GM21515 (cell line): ENCODE measurements at regions not wholly inside any gene's neighbourhood (a gene's known extent, or its start where the extent isn't known, plus 50 kb on each side); places are given as distances from the start of the nearest gene placed in this dataset.
"Not testable (repeated sequence)": the region's sequence is repeated elsewhere in the genome, so short reads cannot be mapped to it uniquely, and the experiment has no call there.

Experiments used
- ATAC-seq: cut with Tn5 transposase; IDR thresholded peaks from one replicate; pipeline ENCODE4 v1.9.1; 2021; ENCODE audit not compliant: unreplicated experiment

DNA sequence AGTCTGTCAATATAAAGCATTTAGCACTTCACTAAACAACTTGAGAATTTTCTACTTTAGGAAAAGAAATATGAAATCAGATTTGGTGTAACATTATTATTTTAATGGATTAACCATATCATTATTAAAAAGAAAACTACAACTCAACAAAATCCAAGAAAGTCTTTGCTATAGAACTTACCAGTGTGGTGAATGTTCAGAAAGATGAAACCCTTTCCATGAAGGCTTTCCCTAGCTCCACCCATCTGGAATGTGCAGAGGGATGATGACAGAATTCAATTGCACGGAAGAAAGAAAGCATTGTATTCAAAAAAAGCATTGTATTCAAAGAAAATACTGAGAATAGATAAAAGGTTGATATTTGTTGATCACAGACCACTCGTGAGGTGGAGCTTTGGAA is 328.6 kb upstream of the NUDT12 start:
- ATAC-seq = no peak

DNA sequence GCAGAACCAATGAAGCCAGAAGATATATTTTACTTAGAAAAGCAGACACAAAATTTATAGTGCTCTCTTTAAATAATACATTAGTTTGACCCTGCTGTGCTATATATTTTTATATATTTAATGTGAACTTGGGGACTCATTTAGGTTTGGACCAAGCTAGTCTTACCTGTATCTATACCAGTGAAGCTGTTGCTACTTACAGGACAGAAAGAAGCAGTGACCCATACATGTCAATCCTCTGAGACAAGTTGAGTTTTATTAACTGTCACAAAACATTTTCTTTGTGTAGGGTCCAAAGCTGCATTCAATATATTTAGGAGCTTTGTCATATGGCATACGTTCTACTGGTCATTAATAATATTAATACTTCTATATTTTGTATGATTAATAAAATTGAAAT is 327.7 kb upstream of the NUDT12 start:
- ATAC-seq = no peak

DNA sequence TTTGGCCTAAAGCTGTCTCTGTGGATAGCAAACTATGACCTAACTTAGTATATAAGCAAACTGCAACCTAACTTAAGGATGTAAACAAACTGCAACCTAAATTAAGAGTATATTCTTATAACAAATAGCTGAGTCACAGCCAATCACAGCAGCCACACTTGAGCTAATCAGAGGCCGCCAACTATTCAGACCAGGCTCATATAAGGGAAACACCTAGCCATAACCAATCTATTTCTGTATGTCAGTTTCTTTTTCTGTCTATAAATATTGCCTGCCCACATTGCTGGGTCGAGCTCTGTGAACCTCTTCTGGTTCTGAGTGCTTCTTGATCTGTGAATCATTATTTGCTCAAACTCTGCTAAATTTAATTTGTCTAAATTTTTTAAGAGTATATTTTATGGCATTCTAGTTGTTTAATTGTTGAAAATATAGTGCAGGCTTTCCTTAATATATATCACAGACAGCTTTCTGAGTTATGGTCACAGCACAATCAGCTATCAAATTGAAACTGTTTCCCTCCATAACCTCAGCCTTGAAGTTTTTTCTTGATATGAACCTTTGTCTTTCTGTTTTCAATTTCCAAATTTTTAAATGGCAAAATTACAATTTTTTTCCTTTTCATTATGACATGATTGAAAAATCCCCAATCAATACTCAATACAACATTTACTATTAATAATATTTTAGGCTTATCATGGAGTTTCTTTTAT is 327.1 kb upstream of the NUDT12 start:
- peak; percentile 62 for ATAC-seq

DNA sequence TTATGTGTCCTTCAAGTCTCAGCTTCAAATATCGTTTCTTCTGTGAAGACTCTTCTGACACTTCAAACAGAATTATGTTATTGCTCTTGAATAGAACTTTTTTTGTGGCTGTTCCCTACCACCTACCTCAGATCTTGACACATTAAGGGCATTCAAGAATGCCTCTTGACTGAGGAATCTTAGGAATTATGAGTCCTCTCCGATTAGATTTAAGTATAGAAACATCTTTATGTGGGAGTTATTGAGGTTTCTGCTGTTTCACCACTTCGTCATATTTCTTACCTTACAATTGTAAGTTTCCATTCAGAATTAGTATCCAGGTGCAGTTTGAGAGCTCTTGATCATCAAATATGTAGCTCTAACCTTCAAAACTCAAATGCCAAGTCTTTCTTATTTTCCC is 324.2 kb upstream of the NUDT12 start:
- ATAC-seq = no peak

DNA sequence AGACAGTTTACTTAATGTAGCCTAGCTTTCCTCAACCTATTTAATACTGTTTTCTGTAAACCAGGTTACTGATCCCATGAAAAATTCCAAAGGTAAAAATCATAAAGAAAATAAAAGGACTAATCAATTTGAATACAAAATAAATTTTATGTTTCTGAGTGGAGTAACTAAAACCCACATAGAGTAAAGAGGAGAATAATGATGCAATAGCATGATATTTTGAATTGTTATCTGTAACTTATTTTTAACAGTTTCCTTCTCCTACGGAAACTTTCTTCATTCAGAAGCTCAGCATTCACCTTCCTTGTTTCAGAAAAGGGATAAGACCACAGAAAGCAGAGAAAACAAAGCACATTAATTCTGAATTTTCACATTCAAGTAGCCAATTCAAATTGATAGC is 320.6 kb upstream of the NUDT12 start:
- ATAC-seq = no peak

DNA sequence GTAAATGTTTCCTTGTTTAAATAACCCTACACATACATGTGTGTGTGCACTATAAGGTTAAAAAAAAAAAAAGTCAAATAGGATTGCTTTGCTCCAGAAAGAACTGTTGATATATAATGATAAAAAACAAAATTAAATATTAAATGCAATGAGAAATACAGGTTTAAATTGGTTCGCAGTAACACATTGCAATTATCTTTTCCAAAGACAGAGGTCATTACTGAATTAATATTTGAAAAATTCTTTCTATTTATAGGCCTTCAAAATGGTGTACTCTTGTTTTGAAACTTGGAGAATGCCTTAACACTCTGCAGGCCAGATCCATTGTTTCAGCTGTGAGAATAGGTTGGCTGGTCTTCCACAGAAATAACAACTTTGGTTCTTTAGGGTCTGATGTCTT is 319.0 kb upstream of the NUDT12 start:
- no peak for ATAC-seq

DNA sequence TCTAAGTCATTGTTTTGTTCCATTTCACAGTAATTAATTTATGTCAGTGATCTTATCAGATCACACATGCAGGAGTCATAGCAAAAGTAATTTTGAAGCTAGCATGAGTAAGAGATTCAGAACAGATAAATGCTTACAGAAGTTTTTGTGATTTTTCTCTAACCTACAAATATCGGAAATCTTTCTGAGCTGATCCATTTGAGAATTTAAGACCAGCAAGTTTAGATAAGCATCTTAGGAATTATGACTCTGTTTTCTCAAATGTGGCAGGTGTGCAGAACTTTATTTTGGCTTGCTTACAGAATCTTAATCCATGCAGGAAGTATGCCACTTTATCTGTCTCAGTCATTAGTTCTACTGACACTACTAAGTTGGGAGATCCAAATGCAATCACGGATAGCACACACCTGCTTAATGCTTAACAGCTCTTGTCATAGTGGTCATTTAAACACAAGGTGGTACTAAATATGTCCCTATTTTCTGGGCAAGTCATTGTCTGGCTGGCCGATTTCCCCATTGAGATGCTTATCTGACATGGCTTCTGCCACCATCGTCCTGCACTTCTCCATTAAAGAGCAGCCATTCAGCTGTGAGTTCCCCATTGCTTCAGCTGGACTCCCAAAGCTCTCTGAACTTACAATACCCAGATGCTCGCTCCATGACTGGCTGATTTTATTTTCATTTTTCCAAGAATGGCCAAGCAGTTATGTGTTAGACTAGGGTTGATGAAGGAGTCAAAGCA is 305.4 kb upstream of the NUDT12 start:
- no peak for ATAC-seq

DNA sequence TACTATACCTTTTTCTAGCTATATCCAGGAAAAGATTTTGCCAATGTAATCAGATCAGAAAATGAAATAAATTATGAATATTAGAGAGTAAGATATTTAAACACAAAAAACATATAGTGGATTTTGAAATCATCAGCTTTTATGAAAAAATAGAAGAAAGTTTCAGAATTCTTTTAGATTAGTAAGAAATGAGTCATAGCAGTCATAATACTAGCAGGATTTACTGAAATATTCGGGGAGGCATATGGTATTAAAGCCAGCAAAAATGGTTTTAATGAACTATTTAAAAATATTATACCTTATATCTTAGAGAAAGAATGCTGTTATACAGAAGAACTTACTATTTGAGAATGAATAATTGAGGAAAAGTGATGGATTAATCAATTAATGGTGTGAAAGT is 303.6 kb upstream of the NUDT12 start:
- no peak for ATAC-seq

DNA sequence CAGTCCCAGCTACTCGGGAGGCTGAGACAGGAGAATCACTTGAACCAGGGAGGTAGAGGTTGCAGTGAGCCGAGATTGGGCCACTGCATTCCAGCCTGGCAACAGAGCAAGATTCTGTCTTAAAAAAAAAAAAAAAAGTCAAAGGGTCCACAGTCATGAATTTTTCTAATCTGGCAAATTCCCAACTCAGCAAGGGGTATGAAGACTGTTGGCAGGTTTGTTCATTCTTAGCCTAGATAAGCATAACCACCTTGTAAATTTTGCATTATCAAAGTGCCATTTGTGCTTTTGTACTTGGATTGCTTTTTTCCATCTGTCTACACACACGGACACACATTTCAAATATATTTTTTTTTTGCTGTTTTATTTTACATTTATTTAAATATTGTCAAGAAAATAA is 299.8 kb upstream of the NUDT12 start:
- no peak for ATAC-seq

DNA sequence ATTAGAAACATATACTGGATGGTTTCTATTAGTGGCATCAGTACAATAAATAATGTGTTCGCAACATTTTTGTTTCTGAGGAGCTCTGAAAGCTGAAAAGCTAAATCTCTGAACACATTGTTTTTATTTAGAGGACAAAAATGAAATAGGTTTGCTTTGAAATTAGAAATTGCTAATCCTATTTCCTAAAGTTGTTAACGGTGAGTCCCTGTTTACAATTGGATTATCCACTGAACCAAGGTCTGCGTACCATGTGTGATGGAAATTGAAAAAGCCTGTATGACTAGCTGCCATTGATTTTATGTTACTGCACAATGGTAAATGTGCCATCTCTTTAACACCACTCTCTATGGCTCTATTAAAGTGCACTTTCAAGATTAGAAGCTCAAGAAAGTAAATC is 297.7 kb upstream of the NUDT12 start:
- ATAC-seq = no peak

DNA sequence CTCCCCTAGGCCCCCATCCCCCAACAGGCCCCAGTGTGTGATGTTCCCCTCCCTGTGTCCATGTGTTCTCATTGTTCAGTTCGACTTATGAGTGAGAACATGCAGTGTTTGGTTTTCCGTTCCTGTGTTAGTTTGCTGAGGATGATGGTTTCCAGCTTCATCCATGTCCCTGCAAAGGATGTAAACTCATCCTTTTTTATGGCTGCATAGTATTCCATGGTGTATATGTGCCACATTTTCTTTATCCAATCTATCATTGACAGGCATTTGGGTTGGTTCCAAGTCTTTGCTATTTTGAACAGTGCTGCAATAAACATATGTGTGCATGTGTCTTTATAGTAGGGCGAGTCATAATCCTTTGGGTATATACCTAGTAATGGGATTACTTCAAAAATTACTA is 295.8 kb upstream of the NUDT12 start:
- ATAC-seq = not testable (repeated sequence)

DNA sequence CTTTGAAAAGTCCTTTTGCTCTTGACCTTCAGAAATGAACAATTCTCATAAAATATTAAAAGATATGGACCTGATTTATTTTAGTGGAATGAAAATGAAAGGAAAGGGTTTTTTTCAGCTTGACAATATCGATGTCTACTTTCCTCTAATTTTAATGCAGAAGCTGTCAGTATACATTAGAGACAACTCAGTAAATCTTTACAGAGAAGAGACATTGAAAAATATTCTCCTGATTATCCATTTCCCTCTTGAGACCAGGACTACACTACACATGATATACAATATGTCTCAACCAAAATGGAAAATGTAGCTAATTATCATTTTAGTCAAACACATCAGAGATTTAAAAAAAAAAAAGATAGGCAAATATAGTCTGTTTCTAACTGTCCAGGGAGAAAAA is 288.5 kb upstream of the NUDT12 start:
- no peak for ATAC-seq

DNA sequence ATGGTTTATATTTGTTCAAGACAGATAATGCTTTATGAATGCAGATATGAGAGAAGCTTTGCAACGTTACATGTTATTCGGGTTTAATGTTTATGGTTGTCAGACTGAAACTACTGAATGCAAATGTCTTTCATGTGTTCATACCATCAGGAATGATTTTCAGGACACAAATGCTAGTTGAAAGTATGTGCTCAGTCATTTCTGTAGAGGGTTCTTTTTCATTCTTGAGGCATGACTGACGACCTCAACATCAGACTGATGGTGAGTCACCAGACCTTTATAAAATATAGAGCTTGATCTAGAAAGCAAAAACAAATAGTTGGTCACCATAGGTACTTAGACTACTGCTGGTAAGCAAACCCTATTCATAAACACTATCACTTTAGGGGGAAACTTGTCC is 287.3 kb upstream of the NUDT12 start:
- ATAC-seq = no peak

DNA sequence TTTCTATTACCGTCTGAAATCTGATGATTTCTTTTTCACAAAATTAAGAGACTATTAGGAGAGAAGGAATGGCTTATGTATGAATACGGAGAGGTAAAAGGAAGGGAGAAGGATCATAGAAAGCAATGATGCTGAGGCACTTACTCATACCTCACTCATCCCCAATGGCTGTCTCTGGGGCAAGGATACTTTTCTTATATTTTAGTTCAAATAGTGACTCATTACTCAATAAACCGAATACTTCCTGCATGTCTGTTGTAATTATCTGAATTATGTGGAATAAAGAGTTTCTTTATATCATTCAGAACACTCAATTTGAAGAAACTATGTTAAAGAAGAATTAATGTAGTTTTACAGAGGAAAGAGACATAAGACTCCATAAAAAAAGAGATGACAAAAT is 284.5 kb upstream of the NUDT12 start:
- ATAC-seq = no peak

DNA sequence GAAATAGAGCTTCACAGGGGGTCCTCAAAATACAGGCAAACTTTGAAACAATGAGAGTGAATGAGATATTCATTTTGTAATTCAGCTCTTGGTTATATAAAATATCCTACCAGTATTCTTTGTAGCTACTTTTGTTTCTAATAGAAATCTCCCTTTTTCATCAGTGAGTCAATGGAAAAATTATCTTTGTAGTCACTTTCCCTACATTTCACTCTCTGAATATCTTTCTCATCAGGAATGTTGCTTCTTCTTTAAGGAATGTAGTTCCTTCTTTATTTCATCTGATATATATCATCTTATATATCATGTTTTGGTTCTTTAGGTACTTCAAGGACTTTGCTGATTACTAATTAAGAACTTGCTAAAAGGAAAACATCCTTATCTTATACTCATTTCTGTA is 280.3 kb upstream of the NUDT12 start:
- ATAC-seq = no peak

DNA sequence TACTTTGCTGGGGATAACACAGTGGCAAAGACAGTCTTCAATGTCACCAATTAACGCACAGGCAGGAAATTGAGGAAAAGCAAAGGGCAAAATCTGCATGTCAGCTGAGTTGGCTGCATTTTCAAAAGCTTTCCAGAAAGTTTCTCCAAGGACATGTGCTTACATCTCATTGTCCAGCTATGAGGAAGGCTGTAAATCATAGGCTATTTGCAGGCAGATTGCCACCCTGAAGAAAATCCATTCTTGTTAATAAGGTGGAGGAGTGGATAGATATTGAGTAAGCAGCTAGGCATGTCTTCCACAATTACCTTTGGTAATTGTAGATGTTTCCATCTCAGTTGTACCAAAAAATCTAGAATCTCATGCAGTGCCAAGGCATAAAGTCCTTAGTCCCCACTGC is 278.0 kb upstream of the NUDT12 start:
- no peak for ATAC-seq

DNA sequence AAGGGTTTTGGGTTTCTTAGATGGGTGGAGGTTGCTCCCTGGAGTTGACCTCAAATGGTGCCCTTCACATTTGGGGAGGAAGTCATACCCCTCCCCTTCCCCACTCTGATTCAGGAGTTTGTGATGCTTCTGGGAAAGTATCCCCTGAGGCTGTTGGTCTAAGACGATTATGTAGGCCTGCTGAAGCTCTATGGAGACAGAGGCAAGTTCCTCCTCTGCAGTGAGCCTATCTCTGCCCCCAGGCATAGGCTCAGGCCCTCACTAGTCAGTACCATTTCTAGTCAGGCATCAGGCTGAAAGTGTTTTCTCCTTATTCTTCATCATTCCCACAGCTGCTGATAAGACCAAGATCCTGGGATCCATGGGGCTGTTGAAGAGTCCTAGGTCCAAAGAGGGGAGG is 271.6 kb upstream of the NUDT12 start:
- ATAC-seq = no peak

DNA sequence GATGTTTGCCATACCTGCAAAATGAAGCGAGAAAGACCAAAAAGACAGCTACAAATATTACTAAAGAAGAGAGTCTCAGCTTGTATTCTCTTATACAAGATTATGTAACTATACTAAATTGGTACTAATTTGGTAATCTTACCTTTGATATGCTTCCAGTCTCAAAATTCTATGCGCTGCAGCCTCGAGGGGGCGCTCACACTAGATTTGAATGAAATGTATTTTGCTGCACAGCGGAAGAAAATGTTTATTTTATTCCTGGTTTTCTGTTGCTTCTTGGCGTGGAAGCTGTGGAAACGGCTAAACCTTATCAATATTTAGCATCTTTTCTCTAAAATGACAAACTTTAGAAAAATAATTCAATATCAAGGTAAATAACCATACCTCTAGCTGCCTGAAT is 267.0 kb upstream of the NUDT12 start:
- no peak for ATAC-seq

DNA sequence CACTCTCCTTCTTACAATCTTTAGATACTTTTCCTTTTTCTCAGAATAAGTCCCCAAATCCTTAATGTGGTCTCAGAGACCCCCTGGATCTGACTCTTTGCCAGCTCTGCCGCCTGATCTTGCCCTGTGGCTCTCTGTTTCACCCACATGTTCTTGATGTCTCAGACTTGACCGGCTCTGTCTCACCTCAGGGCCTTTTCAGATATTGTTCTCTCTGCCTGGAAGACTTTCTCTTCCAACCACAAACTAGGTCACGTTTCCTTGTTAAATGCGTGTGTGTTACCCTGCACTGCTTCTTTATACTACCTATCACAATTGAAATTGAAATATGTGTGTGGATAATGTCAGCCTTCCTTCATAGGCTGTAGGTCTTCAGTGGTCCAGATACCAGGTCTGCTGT is 265.4 kb upstream of the NUDT12 start:
- ATAC-seq = no peak

DNA sequence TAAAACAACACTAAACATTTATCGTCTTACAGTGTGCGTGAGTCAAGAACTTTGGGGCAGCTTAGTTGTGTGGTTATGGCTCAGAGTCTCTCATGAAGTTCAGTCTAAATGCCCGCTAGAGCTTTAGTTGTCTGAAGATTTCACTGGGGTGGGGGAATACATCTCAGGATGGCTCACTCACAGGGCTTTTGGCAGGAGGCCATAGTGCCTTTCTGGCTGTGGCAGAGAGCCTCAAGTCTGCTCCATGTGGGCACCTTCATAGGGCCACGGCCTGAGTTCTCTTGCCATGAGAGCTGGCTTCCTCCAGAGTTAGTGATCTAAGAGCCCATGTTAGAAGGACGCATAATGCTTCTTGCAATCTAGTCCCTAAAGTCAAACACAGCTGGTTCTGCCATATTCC is 258.8 kb upstream of the NUDT12 start:
- ATAC-seq = no peak

DNA sequence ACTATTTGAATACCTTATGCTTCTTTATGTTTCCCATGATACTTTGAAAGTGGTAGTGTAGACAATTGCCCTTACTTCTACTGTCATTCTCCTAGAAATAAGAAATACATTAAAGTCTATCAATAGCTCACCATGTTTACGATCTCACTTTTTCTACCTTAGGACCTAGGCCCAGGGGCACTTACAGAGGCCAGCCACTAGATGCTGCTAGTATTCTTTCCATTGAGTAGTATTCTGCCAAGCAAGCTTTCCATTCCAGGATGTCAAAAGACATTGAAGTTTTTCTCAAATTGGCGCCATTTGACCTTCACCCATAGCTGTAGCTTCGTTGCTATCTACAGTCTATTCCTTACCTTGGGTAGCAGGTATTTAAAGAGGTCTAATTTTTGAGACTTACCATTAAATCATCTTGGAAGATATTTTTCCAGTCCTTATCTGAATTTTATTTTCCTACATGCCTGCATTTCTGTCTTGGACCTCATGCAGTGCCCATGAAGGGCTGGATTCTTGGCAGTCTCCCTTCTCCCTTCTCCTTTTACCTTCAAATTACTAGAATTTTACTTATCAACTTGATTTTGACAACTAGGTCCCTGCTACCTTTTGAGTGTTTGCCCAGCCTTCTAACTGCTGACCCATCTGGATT is 246.0 kb upstream of the NUDT12 start:
- no peak for ATAC-seq

DNA sequence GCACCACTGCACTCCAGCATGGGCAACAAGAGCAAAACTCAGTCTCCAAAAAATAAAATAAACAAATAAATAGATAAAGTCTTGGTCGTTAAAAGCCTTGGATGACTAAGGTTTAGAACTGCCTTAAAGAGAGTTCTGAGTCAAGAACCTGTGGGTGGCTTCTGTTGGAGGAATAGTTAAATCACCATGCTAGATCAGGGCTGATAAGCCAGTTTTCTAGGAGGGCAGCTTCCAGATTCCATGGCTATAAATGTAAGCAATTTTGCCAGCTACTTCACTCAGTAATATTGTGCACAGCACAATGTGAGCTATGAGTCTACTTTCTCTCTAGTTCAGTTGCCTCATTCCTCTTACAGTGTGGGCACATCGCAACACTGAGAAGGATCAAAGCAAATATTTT is 242.1 kb upstream of the NUDT12 start:
- no peak for ATAC-seq
